ENCODE measurements at regions not wholly inside any gene's neighbourhood (a gene's known extent, or its start where the extent isn't known, plus 50 kb on each side); places are given as distances from the start of the nearest gene placed in this dataset.

DNA sequence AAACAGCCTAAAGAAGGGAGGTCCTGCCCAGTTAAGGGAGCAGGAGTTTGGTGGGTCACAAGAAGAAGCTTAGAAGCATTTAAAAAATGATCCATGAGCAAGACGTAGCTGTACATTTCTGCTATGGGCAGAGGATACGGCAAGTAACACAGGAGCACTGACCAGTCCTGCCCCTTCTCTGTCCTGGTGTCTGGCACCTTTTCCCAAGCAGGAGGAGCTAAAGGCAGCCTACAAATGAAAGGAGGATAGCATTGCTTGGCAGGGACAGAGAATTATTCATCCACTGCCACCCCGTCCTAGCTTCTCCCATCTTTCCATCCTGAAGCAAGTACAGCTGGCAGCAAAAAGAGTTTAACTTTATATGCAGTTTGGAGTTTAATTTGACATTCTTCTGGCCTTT is 1077.6 kb downstream of the TYW1 start:
- TF ChIP-seq, protein P1, sequence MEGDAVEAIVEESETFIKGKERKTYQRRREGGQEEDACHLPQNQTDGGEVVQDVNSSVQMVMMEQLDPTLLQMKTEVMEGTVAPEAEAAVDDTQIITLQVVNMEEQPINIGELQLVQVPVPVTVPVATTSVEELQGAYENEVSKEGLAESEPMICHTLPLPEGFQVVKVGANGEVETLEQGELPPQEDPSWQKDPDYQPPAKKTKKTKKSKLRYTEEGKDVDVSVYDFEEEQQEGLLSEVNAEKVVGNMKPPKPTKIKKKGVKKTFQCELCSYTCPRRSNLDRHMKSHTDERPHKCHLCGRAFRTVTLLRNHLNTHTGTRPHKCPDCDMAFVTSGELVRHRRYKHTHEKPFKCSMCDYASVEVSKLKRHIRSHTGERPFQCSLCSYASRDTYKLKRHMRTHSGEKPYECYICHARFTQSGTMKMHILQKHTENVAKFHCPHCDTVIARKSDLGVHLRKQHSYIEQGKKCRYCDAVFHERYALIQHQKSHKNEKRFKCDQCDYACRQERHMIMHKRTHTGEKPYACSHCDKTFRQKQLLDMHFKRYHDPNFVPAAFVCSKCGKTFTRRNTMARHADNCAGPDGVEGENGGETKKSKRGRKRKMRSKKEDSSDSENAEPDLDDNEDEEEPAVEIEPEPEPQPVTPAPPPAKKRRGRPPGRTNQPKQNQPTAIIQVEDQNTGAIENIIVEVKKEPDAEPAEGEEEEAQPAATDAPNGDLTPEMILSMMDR (IDR thresholded peaks at IDR 0.05), result no peak

DNA sequence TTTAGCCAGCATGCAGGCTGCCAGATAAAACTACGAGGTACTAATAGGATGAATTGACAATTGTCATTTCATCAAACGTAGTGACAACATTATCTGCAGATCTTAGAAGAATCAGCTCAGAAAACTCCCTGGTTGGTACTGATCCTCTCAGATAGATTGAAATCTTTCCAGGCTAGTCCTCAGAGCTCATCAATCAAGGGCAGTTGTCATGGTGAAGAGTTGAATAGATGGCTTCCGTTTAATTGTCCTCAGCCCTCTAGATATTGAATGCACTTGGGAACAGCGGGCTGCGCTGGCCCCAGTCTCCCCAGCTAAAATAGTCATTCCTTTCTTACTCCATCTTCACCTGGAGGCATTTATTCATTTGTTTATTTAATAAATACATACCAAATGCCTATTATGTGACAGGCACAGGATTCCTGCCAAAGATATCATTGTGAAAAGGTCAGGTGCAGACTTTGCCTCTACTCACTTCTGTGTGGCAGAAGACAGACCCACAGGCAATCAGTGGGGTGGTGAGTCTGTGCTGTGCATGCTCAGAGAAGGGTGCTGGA is 1081.6 kb downstream of the TYW1 start:
- TF ChIP-seq, protein P1 (IDR thresholded peaks at IDR 0.05), result no peak

DNA sequence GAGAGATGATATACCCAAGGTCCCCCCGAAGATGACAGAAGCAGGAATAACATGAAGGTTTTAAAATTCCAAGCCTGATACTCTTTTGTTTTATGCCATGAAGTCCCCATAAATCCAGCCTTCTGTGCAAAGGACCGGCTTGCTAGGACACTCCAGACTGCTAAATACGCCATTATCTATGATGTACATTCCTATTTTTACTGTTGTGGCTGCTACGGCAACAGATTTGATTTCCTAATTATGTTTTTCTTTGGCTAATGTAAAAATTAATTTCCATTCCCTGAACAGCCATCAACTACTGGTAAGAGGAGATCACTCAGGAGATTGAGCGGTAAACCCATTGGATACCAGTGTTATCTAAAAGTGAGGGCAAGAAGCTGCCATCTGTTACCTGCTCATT is 1090.8 kb downstream of the TYW1 start:
- TF ChIP-seq, protein P1 (IDR thresholded peaks at IDR 0.05), result no peak

DNA sequence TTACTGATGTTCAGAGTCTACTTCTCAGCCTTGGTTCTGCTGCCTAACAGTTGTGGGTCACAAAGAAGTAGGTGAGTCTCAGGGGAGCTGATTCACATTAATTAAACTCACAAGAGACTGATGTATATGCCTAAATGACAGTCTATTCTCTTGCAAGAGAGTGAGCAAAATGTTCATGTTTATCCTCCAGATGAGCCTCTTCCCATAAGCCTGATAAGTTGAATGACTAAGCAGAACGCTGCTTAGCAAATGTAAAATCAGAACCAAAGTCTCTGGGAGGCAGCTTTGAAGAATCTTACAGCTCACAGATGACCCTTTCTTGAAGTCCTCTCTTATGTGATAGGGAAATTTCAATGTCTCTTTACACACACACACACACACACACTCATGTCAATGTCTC is 1092.2 kb downstream of the TYW1 start:
- TF ChIP-seq, protein P1 (IDR thresholded peaks at IDR 0.05), result no peak

DNA sequence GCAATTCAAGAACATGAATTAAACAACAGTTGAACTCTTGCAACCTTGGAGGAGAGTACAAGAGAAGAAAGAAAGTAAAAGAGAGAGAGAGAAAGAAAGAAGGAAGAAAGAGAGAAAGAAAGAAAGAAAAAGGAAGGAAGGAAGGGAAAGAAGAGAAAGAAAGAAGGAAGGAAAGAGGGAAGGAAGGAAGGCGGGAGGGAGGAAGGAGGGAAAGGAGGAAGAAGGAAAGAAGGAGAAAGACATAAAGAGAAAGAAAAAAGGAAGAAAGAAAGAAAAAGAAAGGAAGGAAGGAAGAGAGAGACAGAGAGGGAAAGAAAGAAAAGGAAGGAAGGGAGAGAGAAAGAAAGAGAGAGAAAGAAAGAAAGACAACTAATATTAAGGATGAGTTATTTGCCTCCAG is 1106.7 kb downstream of the TYW1 start:
- TF ChIP-seq, protein P1 (IDR thresholded peaks at IDR 0.05), result no peak

DNA sequence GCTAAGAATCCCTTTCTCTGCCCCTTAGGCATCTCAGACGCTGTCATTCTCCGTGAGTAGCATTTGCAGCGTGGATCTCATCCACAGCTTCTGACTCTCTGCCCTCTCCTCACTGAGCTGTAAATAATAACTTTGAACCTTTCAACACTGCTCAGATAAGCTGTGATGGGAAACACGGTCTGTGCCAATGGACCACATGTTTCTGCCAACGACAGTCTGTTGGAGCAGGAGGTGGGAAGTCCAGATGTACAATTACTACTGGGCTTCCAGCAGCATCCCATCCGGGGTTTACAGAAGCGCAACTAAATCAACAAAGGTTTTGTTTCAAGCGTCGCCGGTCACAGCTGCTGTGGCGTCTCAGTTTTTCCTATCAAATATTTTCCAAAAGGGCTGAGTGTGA is 1110.6 kb downstream of the TYW1 start:
- TF ChIP-seq, protein P1 (IDR thresholded peaks at IDR 0.05), result no peak

DNA sequence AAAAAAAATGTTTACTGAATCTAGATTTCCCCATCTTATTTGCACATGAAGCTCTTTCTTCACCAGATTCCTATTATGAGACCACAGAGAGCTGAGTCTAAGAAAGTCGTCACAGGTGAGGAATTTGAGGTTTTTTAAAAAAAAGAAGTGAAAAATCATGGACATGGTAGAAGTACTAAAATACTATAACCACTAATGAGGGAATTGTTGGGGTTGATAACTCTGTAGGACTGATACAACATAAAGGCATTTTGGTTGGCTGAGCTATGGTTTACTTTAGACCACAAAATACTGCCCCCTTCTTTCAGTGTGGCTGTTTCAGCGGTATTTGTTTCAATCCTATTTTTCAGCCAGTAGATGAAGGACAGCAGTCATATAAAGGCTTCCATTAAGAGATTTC is 1111.3 kb downstream of the TYW1 start:
- TF ChIP-seq, protein P1 (IDR thresholded peaks at IDR 0.05), result no peak

DNA sequence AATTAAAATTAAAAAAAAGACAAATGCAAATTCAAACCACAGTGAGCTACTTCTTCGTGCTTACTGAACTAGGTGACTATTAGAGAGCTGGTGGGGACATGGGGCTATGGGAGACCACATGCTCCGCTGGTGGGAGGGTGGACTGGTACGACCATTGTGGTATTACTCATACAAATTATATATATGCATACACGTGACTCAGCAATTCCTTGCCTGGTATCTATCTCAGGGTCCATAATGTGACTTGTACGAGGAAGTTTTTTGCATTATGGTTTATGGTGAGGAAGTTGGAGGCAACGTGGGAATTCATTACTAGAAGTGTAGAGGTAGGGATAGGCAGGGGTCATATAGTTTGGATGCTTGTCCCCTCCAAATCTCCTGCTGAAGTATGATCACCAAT is 1112.7 kb downstream of the TYW1 start:
- TF ChIP-seq, protein P1 (IDR thresholded peaks at IDR 0.05), result no peak
